ENCODE measurements at regions not wholly inside any gene's neighbourhood (a gene's known extent, or its start where the extent isn't known, plus 50 kb on each side); places are given as distances from the start of the nearest gene placed in this dataset.

DNA sequence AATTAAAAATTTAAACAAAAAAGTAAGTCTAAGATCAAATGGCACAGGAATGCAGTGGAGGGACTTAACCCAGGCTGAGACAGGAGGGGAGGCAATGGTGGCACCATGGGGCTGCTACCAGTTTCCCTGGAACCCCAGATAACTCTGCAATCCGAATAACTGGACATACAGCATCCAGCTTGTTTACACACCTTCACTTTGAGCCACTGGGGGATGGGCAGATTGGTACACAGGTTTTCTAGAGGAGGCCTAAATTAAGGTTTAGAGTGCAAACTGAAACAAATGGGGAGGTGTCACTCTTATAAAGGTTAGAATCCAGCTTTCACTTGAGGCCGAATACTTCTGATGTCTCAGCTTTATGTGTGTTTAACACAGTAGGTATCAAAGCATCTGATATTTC, 189.3 kb upstream of the FN1 start:
- Mint-ChIP-seq H3K27me3 (peaks cover 15% of the 10 kb centered on the region), H3K4me1 (no peaks in the 10 kb centered on the region), H3K4me3 (no peak overlapping the region), H3K27ac (no peak overlapping the region), H3K9me3 (peaks cover under 1 to 2% of the 10 kb centered on the region in 2 donors)
- no peak for ATAC-seq
- DNase-seq = no peak

- peaks cover 5% of the 10 kb centered on the region for H3K4me1 Mint-ChIP-seq
These were observed 188.6 kb upstream of the FN1 start for GRCh38 chr2:215624423-215624829.

DNA sequence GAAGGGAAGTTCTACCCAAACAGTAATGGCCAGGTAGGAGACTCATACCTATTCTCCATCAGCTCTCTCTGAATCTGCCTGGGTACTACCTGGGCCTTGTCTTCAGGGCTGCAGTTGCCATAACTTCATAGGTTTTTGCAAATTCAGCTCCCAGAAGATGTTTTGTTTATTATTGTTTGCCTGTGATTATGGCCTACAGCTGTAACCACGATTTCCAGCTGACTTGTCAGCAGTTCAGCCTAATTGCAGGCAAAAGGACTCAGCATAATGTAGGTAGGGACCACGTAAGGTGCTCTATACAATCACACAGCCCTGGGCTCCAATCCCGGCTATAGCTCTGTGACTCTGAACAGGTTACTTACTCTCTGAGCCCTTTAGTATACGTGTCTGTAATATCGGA, 187.0 kb upstream of the FN1 start:
- DNase-seq (no peak), ATAC-seq (no peak)
- Mint-ChIP-seq H3K9me3 (no peaks in the 10 kb centered on the region), H3K27me3 (peaks cover 23% of the 10 kb centered on the region), H3K4me1 (peaks cover 6% of the 10 kb centered on the region), H3K27ac (no peak overlapping the region), H3K4me3 (no peak overlapping the region)

More at GRCh38 chr2:215624423-215624829, 188.6 kb upstream of the FN1 start:
- no peak overlapping the region for H3K27ac Mint-ChIP-seq
- no peaks in the 10 kb centered on the region for H3K9me3 Mint-ChIP-seq
- peaks cover 20% of the 10 kb centered on the region for H3K27me3 Mint-ChIP-seq
- H3K4me3 Mint-ChIP-seq = no peak overlapping the region
- no peak for DNase-seq
- ATAC-seq = no peak

DNA sequence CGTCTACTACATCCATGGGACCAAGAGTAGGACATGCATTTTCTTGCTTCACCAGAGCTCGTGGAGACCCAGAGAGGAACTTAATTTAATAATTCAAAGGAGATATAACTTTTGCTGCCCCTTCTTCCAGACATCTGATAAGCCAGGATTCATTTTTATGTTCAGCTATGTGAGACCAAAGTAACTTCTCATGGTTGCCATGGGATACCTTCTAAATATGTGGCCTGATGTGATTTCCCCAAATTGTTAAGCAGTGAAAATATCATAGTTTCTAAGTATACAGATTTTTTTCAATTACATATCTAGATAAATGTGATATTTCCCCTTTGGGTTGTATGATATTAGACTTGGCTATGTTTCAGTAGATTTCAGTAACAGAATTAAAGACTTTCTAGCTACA, 185.5 kb upstream of the FN1 start:
- Mint-ChIP-seq H3K4me3 (no peak overlapping the region), H3K27ac (no peak overlapping the region), H3K9me3 (peaks cover 0 to 3% of the 10 kb centered on the region in 2 donors), H3K27me3 (peaks cover 29% of the 10 kb centered on the region), H3K4me1 (peaks cover 6% of the 10 kb centered on the region)
- DNase-seq = no peak
- no peak for ATAC-seq

DNA sequence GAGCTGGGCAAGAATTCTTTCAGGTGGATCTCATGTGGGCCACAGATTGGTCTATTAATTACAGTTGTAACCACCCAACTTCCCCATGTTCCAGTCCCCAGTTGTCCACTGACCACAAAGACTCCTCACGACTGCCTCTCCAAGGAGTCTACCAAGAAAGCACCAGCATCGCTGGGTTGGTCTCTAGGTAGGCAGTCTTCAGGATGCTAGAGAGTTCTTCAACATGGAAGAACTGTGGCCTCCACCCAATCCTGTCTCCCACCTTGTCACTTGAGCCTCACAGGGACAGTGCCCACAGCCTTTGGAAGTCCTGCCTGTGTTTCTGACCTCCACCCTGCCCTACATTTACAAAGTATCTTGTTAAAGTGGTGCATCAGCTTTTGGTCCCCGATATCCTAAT, 184.7 kb upstream of the FN1 start:
- peaks cover 0 to 3% of the 10 kb centered on the region in 2 donors for H3K9me3 Mint-ChIP-seq
- peaks cover 6% of the 10 kb centered on the region for H3K4me1 Mint-ChIP-seq
- ATAC-seq (no peak), DNase-seq (no peak)
- H3K27ac Mint-ChIP-seq = no peak overlapping the region
- no peak overlapping the region for H3K4me3 Mint-ChIP-seq
- peaks cover 29% of the 10 kb centered on the region for H3K27me3 Mint-ChIP-seq

DNA sequence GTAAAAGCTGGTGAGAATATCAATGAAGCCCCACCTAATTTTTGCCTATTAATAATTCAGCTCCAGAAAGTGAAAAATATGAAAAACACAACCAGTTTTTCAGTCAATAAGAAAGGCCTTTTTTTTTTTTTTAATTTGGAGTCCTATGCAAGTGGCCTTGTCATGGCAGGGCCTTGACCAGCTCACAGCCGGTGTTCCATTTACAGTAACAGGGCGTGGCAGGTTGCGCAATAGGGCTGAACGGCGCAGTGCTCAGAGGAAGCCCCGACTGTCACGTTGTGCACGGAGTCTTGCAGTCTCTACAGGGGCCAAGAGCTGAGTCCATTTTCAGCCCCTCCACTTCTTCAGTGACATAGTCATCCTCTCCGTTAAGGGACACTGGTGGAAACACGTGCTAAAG, 184.1 kb upstream of the FN1 start:
- Mint-ChIP-seq H3K27ac (peak overlapping the region in 1 of 2 donors; percentile 40), H3K4me3 (peak overlapping the region; percentile 25 to 57), H3K9me3 (peaks cover 0 to 3% of the 10 kb centered on the region in 2 donors), H3K27me3 (peaks cover 29% of the 10 kb centered on the region), H3K4me1 (peaks cover 6% of the 10 kb centered on the region)
- ATAC-seq (no peak), DNase-seq (no peak)

DNA sequence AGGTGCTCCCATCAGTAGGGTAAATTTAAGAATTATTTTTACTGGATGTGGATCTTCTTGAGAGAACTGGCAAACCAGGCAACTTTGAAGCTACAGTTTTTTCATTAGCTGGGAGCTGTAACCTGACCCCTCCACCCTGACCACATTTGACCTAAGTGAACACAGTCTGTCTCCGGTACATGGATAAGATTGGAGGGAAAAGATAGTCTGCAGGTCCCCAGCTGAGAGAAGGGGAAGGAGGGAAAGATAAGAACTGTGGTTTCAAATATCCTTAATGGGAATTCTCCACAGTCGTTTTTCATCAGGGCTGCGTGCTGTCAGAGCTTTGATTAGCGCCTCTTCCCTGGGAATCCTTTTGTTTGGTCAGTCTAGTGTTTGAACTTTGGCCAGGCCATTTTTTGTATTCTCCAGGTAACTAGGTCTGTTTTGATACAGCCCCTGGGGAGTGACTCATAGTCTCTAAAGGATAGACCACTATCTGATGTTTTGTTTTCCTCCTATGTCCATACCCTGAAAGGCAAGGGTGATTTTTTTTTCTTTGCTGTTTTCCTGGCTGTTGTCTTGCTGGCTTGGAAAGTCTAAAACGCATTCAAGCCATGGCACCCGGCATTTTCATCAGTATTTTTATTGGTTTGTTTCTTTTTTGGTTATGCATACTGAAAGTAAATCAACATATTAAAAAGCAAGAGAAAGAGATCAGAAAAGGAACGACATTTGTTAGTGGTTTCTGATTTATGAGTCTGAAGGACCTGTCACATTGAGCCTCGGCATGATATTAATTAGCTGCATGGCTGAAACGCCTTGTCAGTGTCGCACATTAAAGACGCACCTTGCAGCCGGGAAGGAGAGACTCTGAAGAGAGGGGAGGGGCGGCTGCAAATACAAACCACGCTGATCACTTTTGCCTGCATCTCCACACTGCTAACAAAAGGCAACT, 183.4 kb upstream of the FN1 start:
- H3K4me1 Mint-ChIP-seq = peaks cover 6% of the 10 kb centered on the region
- H3K27ac Mint-ChIP-seq = peak overlapping the region in 1 of 2 donors; percentile 40
- ATAC-seq = peak; percentile 48
- H3K9me3 Mint-ChIP-seq = peaks cover 0 to 3% of the 10 kb centered on the region in 2 donors
- DNase-seq = no peak
- H3K4me3 Mint-ChIP-seq = peak overlapping the region; percentile 25 to 57
- peaks cover 29% of the 10 kb centered on the region for H3K27me3 Mint-ChIP-seq

- Mint-ChIP-seq H3K9me3 (peaks cover 0 to 3% of the 10 kb centered on the region in 2 donors), H3K4me1 (peaks cover 6% of the 10 kb centered on the region), H3K4me3 (no peak overlapping the region), H3K27me3 (peaks cover 29% of the 10 kb centered on the region), H3K27ac (no peak overlapping the region)
- ATAC-seq (no peak), DNase-seq (no peak)
These were observed 182.3 kb upstream of the FN1 start for GRCh38 chr2:215618145-215618544.

GRCh38 chr2:215617060-215617824, 181.4 kb upstream of the FN1 start:
- Mint-ChIP-seq H3K4me3 (no peak overlapping the region), H3K9me3 (peaks cover 0 to 3% of the 10 kb centered on the region in 2 donors)
- ATAC-seq = no peak

GRCh38 chr2:215615803-215616174, 179.9 kb upstream of the FN1 start:
- no peak overlapping the region for H3K27ac Mint-ChIP-seq
- peaks cover 19% of the 10 kb centered on the region for H3K27me3 Mint-ChIP-seq
- DNase-seq (no peak), ATAC-seq (no peak)
- peaks cover 6% of the 10 kb centered on the region for H3K4me1 Mint-ChIP-seq
- H3K9me3 Mint-ChIP-seq = peaks cover 0 to 3% of the 10 kb centered on the region in 2 donors
- no peak overlapping the region for H3K4me3 Mint-ChIP-seq

More at GRCh38 chr2:215617060-215617824, 181.4 kb upstream of the FN1 start:
- no peak overlapping the region for H3K27ac Mint-ChIP-seq
- peaks cover 29% of the 10 kb centered on the region for H3K27me3 Mint-ChIP-seq
- H3K4me1 Mint-ChIP-seq = peaks cover 6% of the 10 kb centered on the region
- DNase-seq = no peak

DNA sequence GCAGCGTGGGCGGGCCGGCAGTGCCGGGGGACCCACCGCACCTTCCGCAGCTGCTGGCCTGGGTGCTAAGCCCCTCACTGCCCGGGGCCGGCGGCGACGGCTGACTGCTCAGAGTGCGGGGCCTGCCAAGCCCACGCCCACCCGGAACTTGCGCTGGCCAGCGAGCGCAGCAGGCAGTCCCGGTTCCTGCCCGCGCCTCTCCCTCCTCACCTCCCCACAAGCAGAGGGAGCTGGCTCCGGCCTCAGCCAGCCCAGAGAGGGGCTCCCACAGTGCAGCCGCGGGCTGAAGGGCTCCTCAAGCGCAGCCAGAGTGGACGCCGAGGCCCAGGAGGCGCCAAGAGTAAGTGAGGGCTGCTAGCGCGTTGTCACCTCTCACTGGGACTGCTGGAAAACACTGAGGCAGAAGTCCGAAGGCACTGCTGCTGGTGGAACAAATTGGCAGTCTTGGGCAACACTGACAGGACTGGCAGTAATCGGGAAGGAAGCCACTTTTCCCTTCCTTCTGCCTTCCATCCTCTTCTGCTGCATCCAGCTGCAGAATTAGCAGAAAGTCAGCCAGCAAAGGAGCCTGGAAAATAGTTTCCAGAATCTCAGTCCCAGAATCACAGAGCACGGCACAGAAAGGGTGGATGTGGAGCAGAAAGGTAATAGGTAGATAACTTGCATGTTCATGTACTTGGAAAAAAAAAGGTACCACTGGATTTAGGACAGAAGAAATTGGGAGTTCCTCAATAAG, 179.4 kb upstream of the FN1 start:
- peaks cover 6% of the 10 kb centered on the region for H3K4me1 Mint-ChIP-seq
- H3K4me3 Mint-ChIP-seq = no peak overlapping the region
- DNase-seq (no peak), ATAC-seq (no peak)
- H3K9me3 Mint-ChIP-seq = peaks cover 0 to 3% of the 10 kb centered on the region in 2 donors
- H3K27ac Mint-ChIP-seq = no peak overlapping the region
- peaks cover 14% of the 10 kb centered on the region for H3K27me3 Mint-ChIP-seq

- H3K4me3 Mint-ChIP-seq = no peak overlapping the region
- DNase-seq = no peak
- peaks cover under 1% of the 10 kb centered on the region for H3K4me1 Mint-ChIP-seq
- H3K27ac Mint-ChIP-seq = no peak overlapping the region
- H3K9me3 Mint-ChIP-seq = peaks cover 0 to 3% of the 10 kb centered on the region in 2 donors
- H3K27me3 Mint-ChIP-seq = peaks cover 8% of the 10 kb centered on the region
- no peak for ATAC-seq
These were observed 178.4 kb upstream of the FN1 start for GRCh38 chr2:215614296-215614695.

DNA sequence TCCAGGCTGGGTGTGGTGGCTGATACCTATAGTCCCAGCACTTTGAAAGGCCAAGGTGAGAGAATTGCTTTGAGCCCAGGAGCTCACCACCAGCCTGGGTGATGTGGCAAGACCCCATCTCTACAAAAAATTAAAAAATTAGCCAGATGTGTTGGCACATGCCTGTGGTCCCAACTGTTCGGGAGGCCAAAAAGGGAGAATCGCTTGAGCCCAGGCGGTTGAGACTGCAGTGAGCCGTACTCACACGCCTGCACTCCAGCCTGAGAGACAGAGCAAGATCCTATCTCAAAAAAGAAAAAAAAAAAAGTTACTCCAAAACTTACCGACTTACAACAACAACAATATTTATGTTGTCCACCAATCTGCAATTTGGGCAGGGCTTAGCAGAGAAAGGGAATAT, 178.0 kb upstream of the FN1 start:
- DNase-seq = no peak
- no peak overlapping the region for H3K27ac Mint-ChIP-seq
- H3K4me1 Mint-ChIP-seq = no peaks in the 10 kb centered on the region
- H3K27me3 Mint-ChIP-seq = peaks cover 7% of the 10 kb centered on the region
- no peak for ATAC-seq
- peaks cover 0 to 3% of the 10 kb centered on the region in 2 donors for H3K9me3 Mint-ChIP-seq
- H3K4me3 Mint-ChIP-seq = no peak overlapping the region

DNA sequence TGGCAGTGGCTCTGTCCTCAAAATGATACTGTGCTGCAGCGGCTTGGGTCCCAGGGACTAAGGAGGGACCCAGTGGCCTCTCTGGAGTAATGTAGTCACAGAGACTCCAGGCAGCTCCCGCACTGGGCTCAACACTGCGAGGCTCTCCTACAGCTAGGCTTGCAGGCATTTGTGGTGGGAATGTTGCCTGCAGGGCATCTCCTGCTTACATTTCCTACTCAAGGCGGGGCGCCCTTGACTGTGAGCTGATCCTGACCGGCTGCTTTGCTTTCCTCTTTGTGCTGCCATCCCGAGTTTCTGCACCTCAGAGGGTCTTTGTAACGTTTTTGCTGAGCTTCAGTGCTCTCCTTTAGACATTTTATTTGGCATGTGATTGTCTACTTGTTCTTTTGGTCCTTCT, 177.4 kb upstream of the FN1 start:
- Mint-ChIP-seq H3K4me1 (no peaks in the 10 kb centered on the region), H3K4me3 (no peak overlapping the region), H3K27ac (no peak overlapping the region), H3K27me3 (peaks cover 7% of the 10 kb centered on the region), H3K9me3 (peaks cover 0 to 3% of the 10 kb centered on the region in 2 donors)
- no peak for ATAC-seq
- no peak for DNase-seq

- no peak overlapping the region for H3K4me3 Mint-ChIP-seq
- DNase-seq = no peak
- peaks cover 0 to 3% of the 10 kb centered on the region in 2 donors for H3K9me3 Mint-ChIP-seq
- peaks cover 5% of the 10 kb centered on the region for H3K27me3 Mint-ChIP-seq
- ATAC-seq = no peak
- no peaks in the 10 kb centered on the region for H3K4me1 Mint-ChIP-seq
- H3K27ac Mint-ChIP-seq = no peak overlapping the region
These were observed 176.9 kb upstream of the FN1 start for GRCh38 chr2:215612786-215613185.

All from stimulated activated naive CD8-positive, alpha-beta T cell treated with anti-CD3 and anti-CD28 coated beads, Interleukin-15, amount 100 ng/mL, for 72 hours (primary cell).